ENCODE measurements at regions not wholly inside any gene's neighbourhood (a gene's known extent, or its start where the extent isn't known, plus 50 kb on each side); places are given as distances from the start of the nearest gene placed in this dataset.

DNA sequence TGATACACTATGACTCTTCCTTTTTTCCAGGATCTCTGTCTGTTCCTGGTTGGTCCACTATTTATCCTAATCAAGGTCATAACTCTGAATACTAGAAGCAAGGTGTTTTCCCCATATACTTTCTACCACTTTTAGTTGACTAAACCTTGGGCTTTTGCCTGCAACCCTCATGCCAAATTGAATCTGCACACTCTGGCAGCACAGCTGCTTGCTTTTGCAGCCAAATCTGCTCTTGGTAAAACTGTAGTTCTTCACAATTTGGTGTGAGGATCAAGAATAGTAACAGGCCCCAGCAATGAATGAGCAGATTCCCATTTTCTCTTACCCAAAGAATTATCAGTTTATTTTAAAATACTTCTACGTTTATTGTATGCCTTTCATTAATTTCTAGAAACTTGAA is 586.5 kb upstream of the CNTN5 start:
- no peak for TF ChIP-seq GABPA (IDR thresholded peaks at IDR 0.05 in 1 of 2, conservative IDR thresholded peaks at IDR 0.05 in 1 of 2)
- TF ChIP-seq, protein P1, sequence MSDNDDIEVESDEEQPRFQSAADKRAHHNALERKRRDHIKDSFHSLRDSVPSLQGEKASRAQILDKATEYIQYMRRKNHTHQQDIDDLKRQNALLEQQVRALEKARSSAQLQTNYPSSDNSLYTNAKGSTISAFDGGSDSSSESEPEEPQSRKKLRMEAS (IDR thresholded peaks at IDR 0.05): no peak
- no peaks in the 10 kb centered on the region for H3K27me3 ChIP-seq (ENCODE audit: control insufficient read depth in 4 of 4, insufficient read depth in 4 of 4, low read length in 3 of 4)
- no peaks in the 10 kb centered on the region for H3K36me3 ChIP-seq (ENCODE audit: control insufficient read depth in 4 of 4, insufficient read depth in 3 of 4, low read depth in 1 of 4, low read length in 3 of 4)
- H3K9ac ChIP-seq (ENCODE audit: low read depth in 1 of 2, low read length in 2 of 2): no peak overlapping the region
- no peak for DNase-seq (ENCODE audit: low spot score)
- H3K4me3 ChIP-seq (ENCODE audit: low read depth in 1 of 3, low read length in 3 of 3): no peak overlapping the region
- WGBS: 49% methylated on average over 1 of the region's 1 CpG
- H3K27ac ChIP-seq (ENCODE audit: low read depth in 1 of 2, low read length in 2 of 2): no peak overlapping the region
- H3K9me3 ChIP-seq (ENCODE audit: control insufficient read depth in 4 of 4, low read length in 3 of 4): peaks cover 0 to under 1% (median 0%) of the 10 kb centered on the region in 4 donors
- H3K4me1 ChIP-seq (ENCODE audit: control insufficient read depth in 4 of 4, insufficient read depth in 4 of 4, low read length in 3 of 4): no peaks in the 10 kb centered on the region

DNA sequence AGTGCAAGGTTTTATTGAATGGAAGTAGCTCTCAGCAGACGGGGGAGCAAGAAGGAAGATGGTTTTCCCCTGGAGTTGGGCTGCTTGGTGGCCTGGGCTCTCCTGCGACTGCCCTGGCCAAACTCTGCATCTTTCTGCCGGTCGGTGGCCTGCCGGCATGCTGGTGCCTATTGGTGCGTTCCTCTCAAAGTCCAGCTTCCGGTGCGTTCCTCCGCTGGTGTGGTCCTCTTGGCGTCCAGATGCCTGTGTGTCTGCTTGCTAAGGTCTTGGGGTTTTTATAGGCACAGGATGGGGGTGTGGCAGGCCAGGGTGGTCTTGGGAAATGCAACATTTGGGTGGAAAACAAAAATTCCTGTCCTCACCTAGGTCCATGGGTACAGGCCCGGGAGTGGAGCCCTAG is 567.4 kb upstream of the CNTN5 start:
- Histone ChIP-seq H3K4me3 (ENCODE audit: low read depth in 1 of 3, low read length in 3 of 3) (no peak overlapping the region), H3K9me3 (ENCODE audit: control insufficient read depth in 4 of 4, low read length in 3 of 4) (no peaks in the 10 kb centered on the region), H3K27ac (ENCODE audit: low read depth in 1 of 2, low read length in 2 of 2) (no peak overlapping the region), H3K4me1 (ENCODE audit: control insufficient read depth in 4 of 4, insufficient read depth in 4 of 4, low read length in 3 of 4) (no peaks in the 10 kb centered on the region), H3K36me3 (ENCODE audit: control insufficient read depth in 4 of 4, insufficient read depth in 3 of 4, low read depth in 1 of 4, low read length in 3 of 4) (no peaks in the 10 kb centered on the region), H3K27me3 (ENCODE audit: control insufficient read depth in 4 of 4, insufficient read depth in 4 of 4, low read length in 3 of 4) (no peaks in the 10 kb centered on the region), H3K9ac (ENCODE audit: low read depth in 1 of 2, low read length in 2 of 2) (no peak overlapping the region)
- TF ChIP-seq, protein P2, sequence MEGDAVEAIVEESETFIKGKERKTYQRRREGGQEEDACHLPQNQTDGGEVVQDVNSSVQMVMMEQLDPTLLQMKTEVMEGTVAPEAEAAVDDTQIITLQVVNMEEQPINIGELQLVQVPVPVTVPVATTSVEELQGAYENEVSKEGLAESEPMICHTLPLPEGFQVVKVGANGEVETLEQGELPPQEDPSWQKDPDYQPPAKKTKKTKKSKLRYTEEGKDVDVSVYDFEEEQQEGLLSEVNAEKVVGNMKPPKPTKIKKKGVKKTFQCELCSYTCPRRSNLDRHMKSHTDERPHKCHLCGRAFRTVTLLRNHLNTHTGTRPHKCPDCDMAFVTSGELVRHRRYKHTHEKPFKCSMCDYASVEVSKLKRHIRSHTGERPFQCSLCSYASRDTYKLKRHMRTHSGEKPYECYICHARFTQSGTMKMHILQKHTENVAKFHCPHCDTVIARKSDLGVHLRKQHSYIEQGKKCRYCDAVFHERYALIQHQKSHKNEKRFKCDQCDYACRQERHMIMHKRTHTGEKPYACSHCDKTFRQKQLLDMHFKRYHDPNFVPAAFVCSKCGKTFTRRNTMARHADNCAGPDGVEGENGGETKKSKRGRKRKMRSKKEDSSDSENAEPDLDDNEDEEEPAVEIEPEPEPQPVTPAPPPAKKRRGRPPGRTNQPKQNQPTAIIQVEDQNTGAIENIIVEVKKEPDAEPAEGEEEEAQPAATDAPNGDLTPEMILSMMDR (IDR thresholded peaks at IDR 0.05; ENCODE audit: low read depth, low read length, missing input control): no peak
- TF ChIP-seq, protein P1 (IDR thresholded peaks at IDR 0.05): no peak
- no peak for TF ChIP-seq EGR1 (IDR thresholded peaks at IDR 0.05; ENCODE audit: low read depth in 2 of 2)
- no peak for TF ChIP-seq RXRA (IDR thresholded peaks at IDR 0.05)
- TF ChIP-seq FOXA1 (IDR thresholded peaks at IDR 0.05): no peak
- TF ChIP-seq YY1 (IDR thresholded peaks at IDR 0.05): no peak
- no peak for TF ChIP-seq TAF1 (conservative IDR thresholded peaks at IDR 0.05)
- TF ChIP-seq JUND (IDR thresholded peaks at IDR 0.05): no peak
- no peak for TF ChIP-seq SP1 (IDR thresholded peaks at IDR 0.05)
- TF ChIP-seq, protein P3, sequence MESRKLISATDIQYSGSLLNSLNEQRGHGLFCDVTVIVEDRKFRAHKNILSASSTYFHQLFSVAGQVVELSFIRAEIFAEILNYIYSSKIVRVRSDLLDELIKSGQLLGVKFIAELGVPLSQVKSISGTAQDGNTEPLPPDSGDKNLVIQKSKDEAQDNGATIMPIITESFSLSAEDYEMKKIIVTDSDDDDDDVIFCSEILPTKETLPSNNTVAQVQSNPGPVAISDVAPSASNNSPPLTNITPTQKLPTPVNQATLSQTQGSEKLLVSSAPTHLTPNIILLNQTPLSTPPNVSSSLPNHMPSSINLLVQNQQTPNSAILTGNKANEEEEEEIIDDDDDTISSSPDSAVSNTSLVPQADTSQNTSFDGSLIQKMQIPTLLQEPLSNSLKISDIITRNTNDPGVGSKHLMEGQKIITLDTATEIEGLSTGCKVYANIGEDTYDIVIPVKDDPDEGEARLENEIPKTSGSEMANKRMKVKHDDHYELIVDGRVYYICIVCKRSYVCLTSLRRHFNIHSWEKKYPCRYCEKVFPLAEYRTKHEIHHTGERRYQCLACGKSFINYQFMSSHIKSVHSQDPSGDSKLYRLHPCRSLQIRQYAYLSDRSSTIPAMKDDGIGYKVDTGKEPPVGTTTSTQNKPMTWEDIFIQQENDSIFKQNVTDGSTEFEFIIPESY (IDR thresholded peaks at IDR 0.05): no peak
- TF ChIP-seq, protein P4, sequence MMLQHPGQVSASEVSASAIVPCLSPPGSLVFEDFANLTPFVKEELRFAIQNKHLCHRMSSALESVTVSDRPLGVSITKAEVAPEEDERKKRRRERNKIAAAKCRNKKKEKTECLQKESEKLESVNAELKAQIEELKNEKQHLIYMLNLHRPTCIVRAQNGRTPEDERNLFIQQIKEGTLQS (IDR thresholded peaks at IDR 0.05): no peak
- no peak for TF ChIP-seq GABPA (IDR thresholded peaks at IDR 0.05 in 1 of 2, conservative IDR thresholded peaks at IDR 0.05 in 1 of 2)
- no peak for DNase-seq (ENCODE audit: low spot score)
- WGBS: 89% methylated on average over 11 of the region's 11 CpGs

DNA sequence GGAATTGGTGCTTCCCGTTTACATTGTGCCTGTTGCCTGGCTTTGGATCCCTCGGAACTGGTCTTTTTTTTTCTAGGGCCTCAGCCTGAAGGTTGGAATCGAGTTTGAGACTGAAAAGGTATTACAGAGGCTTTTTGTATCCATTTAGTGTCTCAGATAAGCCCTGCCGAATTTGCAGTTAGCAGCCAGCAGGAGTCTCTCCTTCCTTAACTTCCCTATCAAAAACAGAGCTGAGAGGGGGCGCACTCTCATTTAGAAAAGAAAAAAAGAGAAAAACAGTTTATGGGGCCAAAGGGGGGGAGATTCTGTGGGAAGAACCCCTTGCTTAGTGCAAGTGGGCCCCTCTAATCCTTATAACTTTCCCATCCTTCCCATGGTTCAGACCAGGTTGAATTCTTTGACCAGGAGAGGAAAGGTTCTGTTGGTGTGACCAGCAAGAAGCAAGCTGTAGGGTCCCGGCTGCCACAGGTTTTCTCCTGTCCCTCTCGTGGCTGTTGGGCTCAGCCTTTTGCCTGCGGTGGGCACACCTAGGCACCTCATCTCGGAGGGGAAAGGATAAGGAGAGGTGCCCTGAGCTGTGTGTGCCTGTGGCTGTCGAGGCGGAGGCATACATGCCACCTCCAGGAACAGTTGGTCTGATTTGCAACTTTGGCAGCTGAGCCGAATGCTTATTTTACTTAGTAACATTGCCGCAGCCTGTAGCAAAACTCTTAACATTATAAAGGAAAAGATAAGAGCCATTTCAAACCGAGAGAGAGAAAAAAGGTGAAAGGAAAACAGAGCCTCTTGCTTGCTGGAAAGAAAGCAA is 565.0 kb upstream of the CNTN5 start:
- Histone ChIP-seq H3K27ac (ENCODE audit: low read depth in 1 of 2, low read length in 2 of 2) (no peak overlapping the region), H3K36me3 (ENCODE audit: control insufficient read depth in 4 of 4, insufficient read depth in 3 of 4, low read depth in 1 of 4, low read length in 3 of 4) (no peaks in the 10 kb centered on the region), H3K9me3 (ENCODE audit: control insufficient read depth in 4 of 4, low read length in 3 of 4) (no peaks in the 10 kb centered on the region), H3K9ac (ENCODE audit: low read depth in 1 of 2, low read length in 2 of 2) (no peak overlapping the region), H3K4me1 (ENCODE audit: control insufficient read depth in 4 of 4, insufficient read depth in 4 of 4, low read length in 3 of 4) (no peaks in the 10 kb centered on the region), H3K27me3 (ENCODE audit: control insufficient read depth in 4 of 4, insufficient read depth in 4 of 4, low read length in 3 of 4) (no peaks in the 10 kb centered on the region), H3K4me3 (ENCODE audit: low read depth in 1 of 3, low read length in 3 of 3) (no peak overlapping the region)
- DNase-seq (ENCODE audit: low spot score): no peak
- WGBS: 61% methylated on average over 14 of the region's 14 CpGs
- TF ChIP-seq SP1 (IDR thresholded peaks at IDR 0.05): no peak
- no peak for TF ChIP-seq JUND (IDR thresholded peaks at IDR 0.05)
- TF ChIP-seq FOXA1 (IDR thresholded peaks at IDR 0.05): no peak
- no peak for TF ChIP-seq FOXA2 (IDR thresholded peaks at IDR 0.05)
- no peak for TF ChIP-seq HNF4A (conservative IDR thresholded peaks at IDR 0.05)
- TF ChIP-seq GABPA (IDR thresholded peaks at IDR 0.05 in 1 of 2, conservative IDR thresholded peaks at IDR 0.05 in 1 of 2): no peak
- no peak for TF ChIP-seq RXRA (IDR thresholded peaks at IDR 0.05)
- TF ChIP-seq, protein P5, sequence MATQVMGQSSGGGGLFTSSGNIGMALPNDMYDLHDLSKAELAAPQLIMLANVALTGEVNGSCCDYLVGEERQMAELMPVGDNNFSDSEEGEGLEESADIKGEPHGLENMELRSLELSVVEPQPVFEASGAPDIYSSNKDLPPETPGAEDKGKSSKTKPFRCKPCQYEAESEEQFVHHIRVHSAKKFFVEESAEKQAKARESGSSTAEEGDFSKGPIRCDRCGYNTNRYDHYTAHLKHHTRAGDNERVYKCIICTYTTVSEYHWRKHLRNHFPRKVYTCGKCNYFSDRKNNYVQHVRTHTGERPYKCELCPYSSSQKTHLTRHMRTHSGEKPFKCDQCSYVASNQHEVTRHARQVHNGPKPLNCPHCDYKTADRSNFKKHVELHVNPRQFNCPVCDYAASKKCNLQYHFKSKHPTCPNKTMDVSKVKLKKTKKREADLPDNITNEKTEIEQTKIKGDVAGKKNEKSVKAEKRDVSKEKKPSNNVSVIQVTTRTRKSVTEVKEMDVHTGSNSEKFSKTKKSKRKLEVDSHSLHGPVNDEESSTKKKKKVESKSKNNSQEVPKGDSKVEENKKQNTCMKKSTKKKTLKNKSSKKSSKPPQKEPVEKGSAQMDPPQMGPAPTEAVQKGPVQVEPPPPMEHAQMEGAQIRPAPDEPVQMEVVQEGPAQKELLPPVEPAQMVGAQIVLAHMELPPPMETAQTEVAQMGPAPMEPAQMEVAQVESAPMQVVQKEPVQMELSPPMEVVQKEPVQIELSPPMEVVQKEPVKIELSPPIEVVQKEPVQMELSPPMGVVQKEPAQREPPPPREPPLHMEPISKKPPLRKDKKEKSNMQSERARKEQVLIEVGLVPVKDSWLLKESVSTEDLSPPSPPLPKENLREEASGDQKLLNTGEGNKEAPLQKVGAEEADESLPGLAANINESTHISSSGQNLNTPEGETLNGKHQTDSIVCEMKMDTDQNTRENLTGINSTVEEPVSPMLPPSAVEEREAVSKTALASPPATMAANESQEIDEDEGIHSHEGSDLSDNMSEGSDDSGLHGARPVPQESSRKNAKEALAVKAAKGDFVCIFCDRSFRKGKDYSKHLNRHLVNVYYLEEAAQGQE (IDR thresholded peaks at IDR 0.05): no peak
- TF ChIP-seq, protein P2 (IDR thresholded peaks at IDR 0.05; ENCODE audit: low read depth, low read length, missing input control): no peak
- no peak for TF ChIP-seq EGR1 (IDR thresholded peaks at IDR 0.05; ENCODE audit: low read depth in 2 of 2)
